ENCODE measurements at regions not wholly inside any gene's neighbourhood (a gene's known extent, or its start where the extent isn't known, plus 50 kb on each side); places are given as distances from the start of the nearest gene placed in this dataset.

DNA sequence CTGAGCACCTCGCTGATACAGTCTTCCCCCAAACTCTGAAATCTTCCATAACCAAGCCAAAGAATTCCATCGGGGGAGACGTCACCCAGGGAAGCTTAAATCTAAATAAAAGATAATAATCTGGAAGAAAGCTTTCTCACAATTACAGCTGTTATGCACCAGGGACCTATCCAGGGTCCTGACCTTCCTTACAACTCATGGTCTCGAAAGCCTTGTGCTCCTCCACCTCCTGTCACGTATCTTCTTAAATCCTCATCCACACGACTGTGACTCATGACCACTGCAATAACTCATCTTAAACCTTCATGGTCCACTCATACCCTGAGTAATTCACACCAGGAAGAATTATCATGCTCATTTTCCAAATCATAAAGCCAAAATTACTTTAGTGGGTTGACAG, 166.8 kb upstream of the FRG1 start:
- no peak overlapping the region for H3K4me2 ChIP-seq (ENCODE audit: low read length)

DNA sequence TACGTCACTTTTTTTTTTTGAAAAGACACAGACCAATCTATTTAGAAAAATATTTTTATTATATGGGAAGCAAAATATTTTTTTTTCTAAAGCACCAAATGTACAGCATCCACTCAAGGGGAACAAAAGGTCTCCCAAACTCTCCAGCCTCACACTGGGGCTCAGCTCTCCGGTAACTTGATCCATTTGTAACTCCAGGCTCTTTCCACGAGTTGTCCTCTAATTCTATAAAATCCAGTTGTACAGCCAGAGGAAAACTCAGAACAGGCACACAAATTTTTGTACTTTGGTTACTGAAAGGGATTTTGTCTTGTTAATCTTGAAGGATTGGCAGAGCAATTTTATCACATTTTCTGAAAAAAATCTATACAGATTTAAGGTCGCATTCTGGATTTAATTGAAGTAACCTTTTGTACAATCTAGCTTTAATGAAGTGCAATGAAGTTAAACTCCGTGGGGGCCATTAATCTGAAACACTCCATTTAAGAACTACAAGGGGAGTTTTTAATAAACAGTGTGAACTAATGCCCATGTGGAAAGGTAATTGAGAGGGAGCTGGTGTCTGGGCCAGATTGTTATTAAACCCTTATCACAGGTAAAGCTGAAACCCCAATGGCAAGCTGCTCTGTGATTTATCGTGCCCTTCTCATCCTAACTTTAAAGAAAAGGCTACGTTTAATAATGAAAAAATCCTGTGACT, 161.2 kb upstream of the FRG1 start:
- Histone ChIP-seq H3K36me3 (replicated peaks; ENCODE audit: low read depth, low read length) (no peaks in the 10 kb centered on the region), H4K20me1 (ENCODE audit: insufficient read depth, low read length) (no peaks in the 10 kb centered on the region), H3K9ac (ENCODE audit: low read length) (no peak overlapping the region), H3K9me3 (ENCODE audit: insufficient read depth, low read length) (no peaks in the 10 kb centered on the region), H3K27ac (ENCODE audit: low read length) (no peak overlapping the region), H3K4me2 (ENCODE audit: low read length) (no peak overlapping the region), H3K4me1 (ENCODE audit: low read length) (no peaks in the 10 kb centered on the region; the same call in 1 of the 2 replicates), H3K4me3 (ENCODE audit: low read length) (no peak overlapping the region), H3K27me3 (ENCODE audit: low read depth, low read length) (no peaks in the 10 kb centered on the region), H2AFZ (ENCODE audit: low read depth, low read length) (no peak overlapping the region), H3K79me2 (ENCODE audit: low read length) (no peaks in the 10 kb centered on the region)
- TF ChIP-seq, protein P1, sequence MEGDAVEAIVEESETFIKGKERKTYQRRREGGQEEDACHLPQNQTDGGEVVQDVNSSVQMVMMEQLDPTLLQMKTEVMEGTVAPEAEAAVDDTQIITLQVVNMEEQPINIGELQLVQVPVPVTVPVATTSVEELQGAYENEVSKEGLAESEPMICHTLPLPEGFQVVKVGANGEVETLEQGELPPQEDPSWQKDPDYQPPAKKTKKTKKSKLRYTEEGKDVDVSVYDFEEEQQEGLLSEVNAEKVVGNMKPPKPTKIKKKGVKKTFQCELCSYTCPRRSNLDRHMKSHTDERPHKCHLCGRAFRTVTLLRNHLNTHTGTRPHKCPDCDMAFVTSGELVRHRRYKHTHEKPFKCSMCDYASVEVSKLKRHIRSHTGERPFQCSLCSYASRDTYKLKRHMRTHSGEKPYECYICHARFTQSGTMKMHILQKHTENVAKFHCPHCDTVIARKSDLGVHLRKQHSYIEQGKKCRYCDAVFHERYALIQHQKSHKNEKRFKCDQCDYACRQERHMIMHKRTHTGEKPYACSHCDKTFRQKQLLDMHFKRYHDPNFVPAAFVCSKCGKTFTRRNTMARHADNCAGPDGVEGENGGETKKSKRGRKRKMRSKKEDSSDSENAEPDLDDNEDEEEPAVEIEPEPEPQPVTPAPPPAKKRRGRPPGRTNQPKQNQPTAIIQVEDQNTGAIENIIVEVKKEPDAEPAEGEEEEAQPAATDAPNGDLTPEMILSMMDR (IDR thresholded peaks at IDR 0.05; ENCODE audit: low read depth, low read length): no peak
- no peak for TF ChIP-seq EZH2phosphoT487 (IDR thresholded peaks at IDR 0.05; ENCODE audit: low read depth)

More for the DNA sequence above, 166.8 kb upstream of the FRG1 start:
- Histone ChIP-seq H3K4me3 (ENCODE audit: low read length) (no peak overlapping the region), H3K4me1 (ENCODE audit: low read length) (no peaks in the 10 kb centered on the region), H2AFZ (ENCODE audit: low read depth, low read length) (no peak overlapping the region), H3K27me3 (ENCODE audit: low read depth, low read length) (no peaks in the 10 kb centered on the region), H3K9ac (ENCODE audit: low read length) (no peak overlapping the region), H3K27ac (ENCODE audit: low read length) (no peak overlapping the region), H3K79me2 (ENCODE audit: low read length) (no peaks in the 10 kb centered on the region), H3K36me3 (replicated peaks; ENCODE audit: low read depth, low read length) (no peaks in the 10 kb centered on the region), H3K9me3 (ENCODE audit: insufficient read depth, low read length) (no peaks in the 10 kb centered on the region), H4K20me1 (ENCODE audit: insufficient read depth, low read length) (no peaks in the 10 kb centered on the region)
- TF ChIP-seq EZH2phosphoT487 (IDR thresholded peaks at IDR 0.05; ENCODE audit: low read depth): no peak
- TF ChIP-seq, protein P1 (IDR thresholded peaks at IDR 0.05; ENCODE audit: low read depth, low read length): no peak

DNA sequence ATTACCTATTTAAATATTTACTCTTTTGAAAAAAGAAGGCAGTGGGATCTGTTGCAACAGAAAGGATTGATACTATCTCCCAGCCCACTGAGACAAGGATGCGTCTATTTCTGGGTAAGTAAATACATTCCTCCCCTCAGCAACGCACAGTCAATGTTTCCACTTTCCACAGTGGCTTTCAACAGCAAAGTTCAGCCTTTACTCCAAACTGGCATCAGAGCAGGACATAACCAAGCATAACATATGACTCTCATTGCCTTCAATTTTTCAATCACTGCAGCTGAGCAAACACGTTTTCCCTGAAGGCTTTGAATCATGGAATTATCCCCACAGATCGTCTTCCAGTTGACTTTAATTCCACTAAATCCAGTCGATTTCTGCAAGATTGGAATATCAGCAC, 160.3 kb upstream of the FRG1 start:
- no peak overlapping the region for H3K4me2 ChIP-seq (ENCODE audit: low read length)
- no peak overlapping the region for H3K4me3 ChIP-seq (ENCODE audit: low read length)
- no peaks in the 10 kb centered on the region for H3K9me3 ChIP-seq (ENCODE audit: insufficient read depth, low read length)
- no peaks in the 10 kb centered on the region for H3K27me3 ChIP-seq (ENCODE audit: low read depth, low read length)
- H3K79me2 ChIP-seq (ENCODE audit: low read length): no peaks in the 10 kb centered on the region
- no peak for TF ChIP-seq EZH2phosphoT487 (IDR thresholded peaks at IDR 0.05; ENCODE audit: low read depth)
- TF ChIP-seq, protein P1 (IDR thresholded peaks at IDR 0.05; ENCODE audit: low read depth, low read length): no peak
- H3K27ac ChIP-seq (ENCODE audit: low read length): no peak overlapping the region
- H4K20me1 ChIP-seq (ENCODE audit: insufficient read depth, low read length): no peaks in the 10 kb centered on the region
- no peaks in the 10 kb centered on the region; the same call in 1 of the 2 replicates for H3K4me1 ChIP-seq (ENCODE audit: low read length)
- H2AFZ ChIP-seq (ENCODE audit: low read depth, low read length): no peak overlapping the region
- H3K9ac ChIP-seq (ENCODE audit: low read length): no peak overlapping the region
- no peaks in the 10 kb centered on the region for H3K36me3 ChIP-seq (replicated peaks; ENCODE audit: low read depth, low read length)

DNA sequence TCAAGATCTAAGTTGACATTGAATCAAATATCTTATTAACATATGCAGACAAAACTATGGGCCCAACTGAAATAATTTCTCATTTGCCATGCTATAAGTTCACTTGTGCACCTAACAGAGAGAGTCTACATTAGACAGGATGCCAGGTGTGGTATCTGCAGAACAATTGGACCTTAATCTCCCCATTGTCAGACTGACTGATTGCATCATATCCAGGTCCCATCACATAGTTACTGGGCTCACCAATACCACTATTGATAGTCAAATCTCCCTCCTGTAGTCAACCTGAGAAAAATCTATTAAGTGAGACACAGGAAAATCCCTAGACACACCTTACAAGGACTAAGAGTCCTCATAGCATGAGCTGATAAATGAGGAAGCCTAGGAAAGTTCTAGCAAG, 156.0 kb upstream of the FRG1 start:
- no peak overlapping the region for H3K4me2 ChIP-seq (ENCODE audit: low read length)
- H3K27ac ChIP-seq (ENCODE audit: low read length): no peak overlapping the region
- no peak overlapping the region for H3K9ac ChIP-seq (ENCODE audit: low read length)
- no peaks in the 10 kb centered on the region for H3K27me3 ChIP-seq (ENCODE audit: low read depth, low read length)
- H3K9me3 ChIP-seq (ENCODE audit: insufficient read depth, low read length): no peaks in the 10 kb centered on the region
- TF ChIP-seq EZH2phosphoT487 (IDR thresholded peaks at IDR 0.05; ENCODE audit: low read depth): no peak
- TF ChIP-seq, protein P1 (IDR thresholded peaks at IDR 0.05; ENCODE audit: low read depth, low read length): no peak
- no peaks in the 10 kb centered on the region; the same call in 1 of the 2 replicates for H3K4me1 ChIP-seq (ENCODE audit: low read length)
- H3K36me3 ChIP-seq (replicated peaks; ENCODE audit: low read depth, low read length): no peaks in the 10 kb centered on the region
- H2AFZ ChIP-seq (ENCODE audit: low read depth, low read length): no peak overlapping the region
- H4K20me1 ChIP-seq (ENCODE audit: insufficient read depth, low read length): no peaks in the 10 kb centered on the region
- H3K79me2 ChIP-seq (ENCODE audit: low read length): no peaks in the 10 kb centered on the region
- H3K4me3 ChIP-seq (ENCODE audit: low read length): no peak overlapping the region
